NCI-H128 (cell line): ENCODE measurements at regions not wholly inside any gene's neighbourhood (a gene's known extent, or its start where the extent isn't known, plus 50 kb on each side); places are given as distances from the start of the nearest gene placed in this dataset.
"Not testable (repeated sequence)": the region's sequence is repeated elsewhere in the genome, so short reads cannot be mapped to it uniquely, and the experiment has no call there.

Experiments used
- DNase-seq: peaks from one replicate; lab custom pipeline; 2025; ENCODE audit not compliant: unreplicated experiment; lab: John Stamatoyannopoulos, UW

- DNase-seq = no peak
Observed at GRCh38 chr13:50518131-50518530, 325.4 kb downstream of the DLEU7 start.

GRCh38 chr13:50518781-50519201 lies 324.7 kb downstream of the DLEU7 start:
- no peak for DNase-seq

GRCh38 chr13:50519866-50520265 lies 323.6 kb downstream of the DLEU7 start:
- no peak for DNase-seq

- no peak for DNase-seq
Observed at GRCh38 chr13:50521006-50521830, 322.3 kb downstream of the DLEU7 start.

- DNase-seq = no peak
Observed at GRCh38 chr13:50521831-50522149, 321.7 kb downstream of the DLEU7 start.

- DNase-seq = no peak
Observed at GRCh38 chr13:50522506-50522905, 321.0 kb downstream of the DLEU7 start.

GRCh38 chr13:50523307-50523706 lies 320.2 kb downstream of the DLEU7 start:
- no peak for DNase-seq

GRCh38 chr13:50524560-50524959 lies 318.9 kb downstream of the DLEU7 start:
- no peak for DNase-seq

GRCh38 chr13:50526661-50527071 lies 316.8 kb downstream of the DLEU7 start:
- DNase-seq = no peak

- no peak for DNase-seq
Observed at GRCh38 chr13:50527188-50527587, 316.3 kb downstream of the DLEU7 start.

GRCh38 chr13:50527612-50528509 lies 315.6 kb downstream of the DLEU7 start:
- no peak for DNase-seq

GRCh38 chr13:50529154-50529882 lies 314.2 kb downstream of the DLEU7 start:
- DNase-seq = peak; percentile 49

GRCh38 chr13:50531917-50532899 lies 311.3 kb downstream of the DLEU7 start:
- DNase-seq = no peak

- DNase-seq = no peak
Observed at GRCh38 chr13:50535050-50535449, 308.4 kb downstream of the DLEU7 start.

GRCh38 chr13:50537029-50537428 lies 306.5 kb downstream of the DLEU7 start:
- no peak for DNase-seq

- no peak for DNase-seq
Observed at GRCh38 chr13:50539791-50540530, 303.5 kb downstream of the DLEU7 start.

GRCh38 chr13:50543141-50543540 lies 300.4 kb downstream of the DLEU7 start:
- no peak for DNase-seq

GRCh38 chr13:50543782-50544181 lies 299.7 kb downstream of the DLEU7 start:
- no peak for DNase-seq

- no peak for DNase-seq
Observed at GRCh38 chr13:50544211-50544610, 299.3 kb downstream of the DLEU7 start.

- not testable (repeated sequence) for DNase-seq
Observed at GRCh38 chr13:50547175-50547574, 296.3 kb downstream of the DLEU7 start.
